ENCODE measurements at regions not wholly inside any gene's neighbourhood (a gene's known extent, or its start where the extent isn't known, plus 50 kb on each side); places are given as distances from the start of the nearest gene placed in this dataset.

DNA sequence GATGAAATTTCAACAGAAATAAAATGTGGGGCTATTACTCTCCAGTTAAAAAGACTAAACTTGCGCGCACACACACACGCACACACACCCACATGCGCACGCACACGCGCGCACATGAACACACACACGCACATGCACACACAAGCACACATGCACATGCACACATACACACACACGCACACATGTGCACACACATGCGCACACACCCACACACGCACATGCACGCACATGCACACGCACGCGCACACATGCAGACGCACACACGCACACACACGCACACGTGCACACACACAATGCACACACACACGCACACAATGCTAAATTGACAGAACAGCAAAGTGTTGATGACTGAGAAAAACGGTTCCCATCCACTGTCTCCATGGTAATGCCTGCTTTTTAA lies 754.1 kb downstream of the CBLN4 start:
- TF ChIP-seq TCF12 (IDR thresholded peaks at IDR 0.05; ENCODE audit: low read depth) (no peak), FOXM1 (IDR thresholded peaks at IDR 0.05; ENCODE audit: borderline replicate concordance, low read depth) (no peak), CREB1 (IDR thresholded peaks at IDR 0.05; ENCODE audit: low read depth) (no peak), YY1 (IDR thresholded peaks at IDR 0.05; ENCODE audit: low read depth) (no peak), TEAD4 (IDR thresholded peaks at IDR 0.05) (no peak)
- TF ChIP-seq, protein P1, sequence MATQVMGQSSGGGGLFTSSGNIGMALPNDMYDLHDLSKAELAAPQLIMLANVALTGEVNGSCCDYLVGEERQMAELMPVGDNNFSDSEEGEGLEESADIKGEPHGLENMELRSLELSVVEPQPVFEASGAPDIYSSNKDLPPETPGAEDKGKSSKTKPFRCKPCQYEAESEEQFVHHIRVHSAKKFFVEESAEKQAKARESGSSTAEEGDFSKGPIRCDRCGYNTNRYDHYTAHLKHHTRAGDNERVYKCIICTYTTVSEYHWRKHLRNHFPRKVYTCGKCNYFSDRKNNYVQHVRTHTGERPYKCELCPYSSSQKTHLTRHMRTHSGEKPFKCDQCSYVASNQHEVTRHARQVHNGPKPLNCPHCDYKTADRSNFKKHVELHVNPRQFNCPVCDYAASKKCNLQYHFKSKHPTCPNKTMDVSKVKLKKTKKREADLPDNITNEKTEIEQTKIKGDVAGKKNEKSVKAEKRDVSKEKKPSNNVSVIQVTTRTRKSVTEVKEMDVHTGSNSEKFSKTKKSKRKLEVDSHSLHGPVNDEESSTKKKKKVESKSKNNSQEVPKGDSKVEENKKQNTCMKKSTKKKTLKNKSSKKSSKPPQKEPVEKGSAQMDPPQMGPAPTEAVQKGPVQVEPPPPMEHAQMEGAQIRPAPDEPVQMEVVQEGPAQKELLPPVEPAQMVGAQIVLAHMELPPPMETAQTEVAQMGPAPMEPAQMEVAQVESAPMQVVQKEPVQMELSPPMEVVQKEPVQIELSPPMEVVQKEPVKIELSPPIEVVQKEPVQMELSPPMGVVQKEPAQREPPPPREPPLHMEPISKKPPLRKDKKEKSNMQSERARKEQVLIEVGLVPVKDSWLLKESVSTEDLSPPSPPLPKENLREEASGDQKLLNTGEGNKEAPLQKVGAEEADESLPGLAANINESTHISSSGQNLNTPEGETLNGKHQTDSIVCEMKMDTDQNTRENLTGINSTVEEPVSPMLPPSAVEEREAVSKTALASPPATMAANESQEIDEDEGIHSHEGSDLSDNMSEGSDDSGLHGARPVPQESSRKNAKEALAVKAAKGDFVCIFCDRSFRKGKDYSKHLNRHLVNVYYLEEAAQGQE (IDR thresholded peaks at IDR 0.05; ENCODE audit: low read depth) = no peak
- TF ChIP-seq, protein P2, sequence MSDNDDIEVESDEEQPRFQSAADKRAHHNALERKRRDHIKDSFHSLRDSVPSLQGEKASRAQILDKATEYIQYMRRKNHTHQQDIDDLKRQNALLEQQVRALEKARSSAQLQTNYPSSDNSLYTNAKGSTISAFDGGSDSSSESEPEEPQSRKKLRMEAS (IDR thresholded peaks at IDR 0.05) = no peak
- TF ChIP-seq, protein P3, sequence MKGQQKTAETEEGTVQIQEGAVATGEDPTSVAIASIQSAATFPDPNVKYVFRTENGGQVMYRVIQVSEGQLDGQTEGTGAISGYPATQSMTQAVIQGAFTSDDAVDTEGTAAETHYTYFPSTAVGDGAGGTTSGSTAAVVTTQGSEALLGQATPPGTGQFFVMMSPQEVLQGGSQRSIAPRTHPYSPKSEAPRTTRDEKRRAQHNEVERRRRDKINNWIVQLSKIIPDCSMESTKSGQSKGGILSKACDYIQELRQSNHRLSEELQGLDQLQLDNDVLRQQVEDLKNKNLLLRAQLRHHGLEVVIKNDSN (IDR thresholded peaks at IDR 0.05) = no peak
